ENCODE measurements at regions not wholly inside any gene's neighbourhood (a gene's known extent, or its start where the extent isn't known, plus 50 kb on each side); places are given as distances from the start of the nearest gene placed in this dataset.

- TF ChIP-seq, protein P1, sequence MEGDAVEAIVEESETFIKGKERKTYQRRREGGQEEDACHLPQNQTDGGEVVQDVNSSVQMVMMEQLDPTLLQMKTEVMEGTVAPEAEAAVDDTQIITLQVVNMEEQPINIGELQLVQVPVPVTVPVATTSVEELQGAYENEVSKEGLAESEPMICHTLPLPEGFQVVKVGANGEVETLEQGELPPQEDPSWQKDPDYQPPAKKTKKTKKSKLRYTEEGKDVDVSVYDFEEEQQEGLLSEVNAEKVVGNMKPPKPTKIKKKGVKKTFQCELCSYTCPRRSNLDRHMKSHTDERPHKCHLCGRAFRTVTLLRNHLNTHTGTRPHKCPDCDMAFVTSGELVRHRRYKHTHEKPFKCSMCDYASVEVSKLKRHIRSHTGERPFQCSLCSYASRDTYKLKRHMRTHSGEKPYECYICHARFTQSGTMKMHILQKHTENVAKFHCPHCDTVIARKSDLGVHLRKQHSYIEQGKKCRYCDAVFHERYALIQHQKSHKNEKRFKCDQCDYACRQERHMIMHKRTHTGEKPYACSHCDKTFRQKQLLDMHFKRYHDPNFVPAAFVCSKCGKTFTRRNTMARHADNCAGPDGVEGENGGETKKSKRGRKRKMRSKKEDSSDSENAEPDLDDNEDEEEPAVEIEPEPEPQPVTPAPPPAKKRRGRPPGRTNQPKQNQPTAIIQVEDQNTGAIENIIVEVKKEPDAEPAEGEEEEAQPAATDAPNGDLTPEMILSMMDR (IDR thresholded peaks at IDR 0.05; ENCODE audit: low read length), result no peak
- TF ChIP-seq EZH2 (IDR thresholded peaks at IDR 0.05; ENCODE audit: borderline replicate concordance, low read length), result no peak
Measured at GRCh38 chr12:124191966-124192365, 102.9 kb upstream of the RFLNA start.
